Transverse colon (tissue), 4 donors: ENCODE measurements at regions not wholly inside any gene's neighbourhood (a gene's known extent, or its start where the extent isn't known, plus 50 kb on each side); places are given as distances from the start of the nearest gene placed in this dataset.

ENCODE experiments used
- DNase-seq: peaks from one replicate; pipeline ENCODE4 v3.0.0-alpha.2; 2019
- H3K27ac ChIP-seq, 4 donors: fragments of 200-600 bp; sonication (generic); 2 replicates each; pipeline ENCODE4 v1.5.1; 2016 to 2018; ENCODE audit warnings: inconsistent platforms in 4 of 4
- H3K27me3 ChIP-seq: fragments of 200-600 bp; sonication (generic); 2 replicates; pipeline ENCODE4 v1.5.1; 2017; ENCODE audit warnings: inconsistent platforms
- H3K36me3 ChIP-seq, 4 donors: fragments of 200-600 bp; sonication (generic); 2 replicates each; pipeline ENCODE4 v1.5.1; 2017 to 2019; ENCODE audit warnings: inconsistent platforms in 4 of 4
- H3K4me1 ChIP-seq, 4 donors: fragments of 200-600 bp; sonication (generic); 2 replicates each; pipeline ENCODE4 v1.5.1; 2017 to 2020; ENCODE audit warnings: inconsistent platforms in 4 of 4
- H3K4me3 ChIP-seq, 4 donors: fragments of 200-600 bp; sonication (generic); 1 replicate in 1 of 4; 2 replicates in 3 of 4; pipeline versions ENCODE4 v1.5.1 to v1.6.1; 2017 to 2019; ENCODE audit warnings: inconsistent platforms in 4 of 4
- H3K9me3 ChIP-seq, 2 donors: fragments of 200-600 bp; sonication (generic); 2 replicates each; pipeline ENCODE4 v1.5.1; 2017 to 2019; ENCODE audit warnings: inconsistent platforms in 2 of 2
- EP300 ChIP-seq: sonication (generic); formaldehyde crosslinking; IDR thresholded peaks from one replicate; pipeline ENCODE4 v1.6.1; 2017; ENCODE audit warnings: antibody characterized with exemption, low read depth
- POLR2A ChIP-seq: fragments of 450-650 bp; IDR thresholded peaks from one replicate; pipeline ENCODE4 v1.6.1; 2016; ENCODE audit warnings: antibody characterized with exemption, mild to moderate bottlenecking, moderate library complexity
- POLR2AphosphoS5 ChIP-seq, 3 donors: sonication (generic); formaldehyde crosslinking; IDR thresholded peaks; one replicate each; pipeline ENCODE4 v1.6.1; 2016; ENCODE audit warnings: antibody characterized with exemption in 3 of 3
- WGBS, 2 donors: methylation state at CpG; one replicate each; pipeline ENCODE4 v1.1.5; 2018; ENCODE audit warnings: low coverage in 1 of 2; 5-methylcytosine and 5-hydroxymethylcytosine counted together
- in situ Hi-C, 4 donors: fragments of 200-750 bp; cut with MboI; loops; one replicate each; pipeline versions ENCODE4 v1.15.0 to v1.15.1; 2017; ENCODE audit warnings: low sequenced_read_pairs in 3 of 4, low pct_ligation_motif_present in 1 of 4, low pct_unique_long_range_greater_than_20kb in 1 of 4
- intact Hi-C: fragments of 100-400 bp; cut with DNase I; formaldehyde crosslinking; loops from one replicate; pipeline ENCODE4 v1.15.1; 2023; ENCODE audit warnings: low total_unique reads
- TF ChIP-seq, protein P1 (sequence below), 5 experiments: fragments of 200-600 bp in 3 of 5; fragments of 450-650 bp in 2 of 5; sonication (generic) in 3 of 5; IDR thresholded peaks; 1 replicate in 2 of 5; 2 replicates in 3 of 5; pipeline ENCODE4 v1.5.1; 2016 to 2017; ENCODE audit warnings: antibody characterized with exemption in 5 of 5, inconsistent platforms in 3 of 5, mild to moderate bottlenecking in 2 of 5, moderate library complexity in 1 of 5

DNA sequence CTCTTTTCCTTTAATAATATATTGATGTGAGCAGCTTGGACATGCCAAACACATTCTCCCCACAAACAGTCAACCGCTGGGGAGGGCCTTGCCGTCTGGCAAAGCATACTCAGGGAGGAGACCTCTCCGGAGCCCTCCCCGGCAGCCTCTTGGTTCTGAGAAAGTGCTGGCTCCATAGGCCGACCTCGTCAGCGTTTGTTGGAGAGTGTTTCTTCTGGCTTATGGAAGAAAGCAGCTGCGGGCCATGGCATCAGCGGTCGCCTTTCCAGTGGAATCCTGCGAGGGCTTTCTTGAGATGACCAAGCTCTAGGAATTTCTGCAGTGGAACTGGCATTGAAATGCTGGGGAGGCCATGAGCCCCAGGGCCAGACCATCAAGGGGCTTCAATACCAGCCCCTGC, 405.7 kb upstream of the IRX4 start:
- whole genome bisulfite sequencing, 2 donors, result 94% methylated on average over 11 of the region's 11 CpGs; no CpG with 5 or more reads in 1 of the 2 donors
- no peak for DNase-seq
- no peak overlapping the region for H3K4me3 ChIP-seq
- no peak overlapping the region for H3K27ac ChIP-seq
- no peaks in the 10 kb centered on the region for H3K4me1 ChIP-seq
- in situ Hi-C loops, result no loop called here
- H3K36me3 ChIP-seq, result no peaks in the 10 kb centered on the region
- no peaks in the 10 kb centered on the region for H3K27me3 ChIP-seq
- no peak for TF ChIP-seq EP300
- no peak for TF ChIP-seq POLR2AphosphoS5 (IDR thresholded peaks at IDR 0.05)
- TF ChIP-seq, protein P1, sequence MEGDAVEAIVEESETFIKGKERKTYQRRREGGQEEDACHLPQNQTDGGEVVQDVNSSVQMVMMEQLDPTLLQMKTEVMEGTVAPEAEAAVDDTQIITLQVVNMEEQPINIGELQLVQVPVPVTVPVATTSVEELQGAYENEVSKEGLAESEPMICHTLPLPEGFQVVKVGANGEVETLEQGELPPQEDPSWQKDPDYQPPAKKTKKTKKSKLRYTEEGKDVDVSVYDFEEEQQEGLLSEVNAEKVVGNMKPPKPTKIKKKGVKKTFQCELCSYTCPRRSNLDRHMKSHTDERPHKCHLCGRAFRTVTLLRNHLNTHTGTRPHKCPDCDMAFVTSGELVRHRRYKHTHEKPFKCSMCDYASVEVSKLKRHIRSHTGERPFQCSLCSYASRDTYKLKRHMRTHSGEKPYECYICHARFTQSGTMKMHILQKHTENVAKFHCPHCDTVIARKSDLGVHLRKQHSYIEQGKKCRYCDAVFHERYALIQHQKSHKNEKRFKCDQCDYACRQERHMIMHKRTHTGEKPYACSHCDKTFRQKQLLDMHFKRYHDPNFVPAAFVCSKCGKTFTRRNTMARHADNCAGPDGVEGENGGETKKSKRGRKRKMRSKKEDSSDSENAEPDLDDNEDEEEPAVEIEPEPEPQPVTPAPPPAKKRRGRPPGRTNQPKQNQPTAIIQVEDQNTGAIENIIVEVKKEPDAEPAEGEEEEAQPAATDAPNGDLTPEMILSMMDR (IDR thresholded peaks at IDR 0.05), result no peak
- TF ChIP-seq POLR2A, result no peak
- intact Hi-C loops, result no loop called here
- no peaks in the 10 kb centered on the region for H3K9me3 ChIP-seq

DNA sequence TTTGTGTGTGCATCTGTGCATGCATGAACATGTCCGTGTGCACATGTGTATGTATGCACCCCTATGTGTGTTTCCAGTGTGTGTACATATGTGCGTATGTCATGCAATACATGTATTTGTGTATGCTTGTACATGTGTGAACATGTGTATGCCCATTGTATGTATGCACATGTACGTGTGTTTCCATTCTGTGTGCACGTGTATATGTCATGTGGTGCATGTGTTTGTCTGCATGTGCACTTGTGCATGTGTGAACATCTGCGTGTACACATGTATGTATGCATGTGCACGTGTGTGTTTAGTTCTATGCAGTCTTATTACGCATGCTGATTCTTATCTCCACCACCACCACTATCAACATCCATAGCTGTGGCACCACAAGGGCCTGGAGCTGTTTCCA, 403.5 kb upstream of the IRX4 start:
- in situ Hi-C loops, result no loop called here
- intact Hi-C loops, result no loop called here
- 76 to 79% methylated on average over 4 to 7 of the region's 7 CpGs for WGBS, 2 donors

DNA sequence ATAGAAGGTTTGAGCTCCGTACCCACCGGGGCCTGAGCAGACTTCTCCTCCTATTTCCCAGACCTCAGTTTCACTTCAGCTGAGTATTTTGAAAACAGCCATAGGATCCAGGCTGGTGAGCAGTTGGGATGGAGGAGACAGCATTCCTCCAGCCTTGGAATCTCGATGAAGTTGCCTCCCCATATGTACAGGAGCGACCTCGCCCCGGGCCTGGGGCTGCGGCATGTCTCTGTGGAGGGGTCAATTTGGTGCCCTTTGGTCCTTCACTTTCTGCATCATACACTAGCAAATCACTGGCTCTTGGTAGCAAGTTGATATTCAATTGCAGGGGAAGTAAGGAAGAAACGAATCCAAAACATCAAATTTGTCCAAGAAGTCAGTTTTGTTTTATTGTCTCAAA, 402.0 kb upstream of the IRX4 start:
- intact Hi-C loops (no loop called here), in situ Hi-C loops (no loop called here)
- Histone ChIP-seq H3K27ac (no peak overlapping the region), H3K36me3 (no peaks in the 10 kb centered on the region), H3K4me3 (no peak overlapping the region), H3K27me3 (no peaks in the 10 kb centered on the region), H3K9me3 (no peaks in the 10 kb centered on the region), H3K4me1 (no peaks in the 10 kb centered on the region)
- TF ChIP-seq POLR2A (no peak), POLR2AphosphoS5 (IDR thresholded peaks at IDR 0.05) (no peak), EP300 (no peak)
- TF ChIP-seq, protein P1 (IDR thresholded peaks at IDR 0.05), result no peak
- 29 to 78% methylated on average over 1 to 8 of the region's 8 CpGs for WGBS, 2 donors
- DNase-seq, result no peak

More for the DNA sequence above, 403.5 kb upstream of the IRX4 start:
- TF ChIP-seq POLR2AphosphoS5 (IDR thresholded peaks at IDR 0.05) (no peak), POLR2A (no peak), EP300 (no peak)
- TF ChIP-seq, protein P1 (IDR thresholded peaks at IDR 0.05), result no peak
- Histone ChIP-seq H3K27me3 (no peaks in the 10 kb centered on the region), H3K4me1 (no peaks in the 10 kb centered on the region), H3K4me3 (no peak overlapping the region), H3K9me3 (no peaks in the 10 kb centered on the region), H3K27ac (no peak overlapping the region), H3K36me3 (no peaks in the 10 kb centered on the region)
- no peak for DNase-seq

DNA sequence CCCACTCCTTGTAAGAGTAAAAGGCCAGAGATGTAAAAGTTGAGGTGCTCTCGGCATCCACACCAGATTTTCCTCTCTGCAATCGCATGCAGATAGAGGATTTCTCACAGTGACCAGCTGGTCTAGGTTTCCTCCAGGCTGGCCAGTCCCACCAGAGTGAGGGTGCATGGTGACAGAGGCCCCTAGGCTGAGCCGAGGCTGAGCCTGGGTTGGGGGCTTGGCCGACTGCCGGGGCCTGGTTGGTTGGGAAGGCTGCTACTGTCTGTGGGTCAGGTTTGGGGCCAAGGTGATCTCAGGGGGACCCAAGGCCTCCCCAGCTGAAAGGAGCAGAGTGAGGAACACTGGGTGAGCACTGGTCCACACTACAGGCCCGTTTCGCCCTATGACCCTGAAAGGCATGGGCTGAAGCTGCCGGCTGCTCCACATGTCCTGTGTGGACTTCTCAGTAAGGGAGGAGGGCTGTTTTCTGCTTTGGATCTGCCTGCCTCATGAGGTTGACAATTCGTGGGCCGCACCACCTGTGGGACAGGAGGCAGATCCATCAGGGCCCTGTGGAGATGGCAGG, 400.8 kb upstream of the IRX4 start:
- no peak for TF ChIP-seq POLR2AphosphoS5 (IDR thresholded peaks at IDR 0.05)
- TF ChIP-seq, protein P1 (IDR thresholded peaks at IDR 0.05), result no peak
- no peak for TF ChIP-seq POLR2A
- no peak for TF ChIP-seq EP300

More for the DNA sequence above, 400.8 kb upstream of the IRX4 start:
- Histone ChIP-seq H3K27me3 (no peaks in the 10 kb centered on the region), H3K9me3 (no peaks in the 10 kb centered on the region), H3K36me3 (no peaks in the 10 kb centered on the region), H3K4me1 (no peaks in the 10 kb centered on the region), H3K4me3 (no peak overlapping the region), H3K27ac (no peak overlapping the region)
- no peak for DNase-seq
- intact Hi-C loops (no loop called here), in situ Hi-C loops (no loop called here)
- WGBS, 2 donors, result 86% methylated on average over 10 of the region's 10 CpGs; no CpG with 5 or more reads in 1 of the 2 donors
